ENCODE measurements at regions not wholly inside any gene's neighbourhood (a gene's known extent, or its start where the extent isn't known, plus 50 kb on each side); places are given as distances from the start of the nearest gene placed in this dataset.
"Not testable (repeated sequence)": the region's sequence is repeated elsewhere in the genome, so short reads cannot be mapped to it uniquely, and the experiment has no call there.

GRCh38 chr1:185434721-185435120 lies 117.7 kb upstream of the IVNS1ABP start:
- Histone ChIP-seq H3K27ac (ENCODE audit: low read depth, low read length) (no peak overlapping the region), H3K9me3 (ENCODE audit: insufficient read depth, low read length) (no peaks in the 10 kb centered on the region), H4K20me1 (ENCODE audit: low read depth, low read length) (no peaks in the 10 kb centered on the region), H3F3A (ENCODE audit: insufficient read depth) (no peaks in the 10 kb centered on the region), H3K4me2 (ENCODE audit: low read depth, low read length, poor library complexity, severe bottlenecking) (no peak overlapping the region), H2AFZ (ENCODE audit: low read depth, low read length, severe bottlenecking) (no peak overlapping the region), H3K4me3 (ENCODE audit: insufficient read depth, low read length, poor library complexity, severe bottlenecking) (no peak overlapping the region), H3K9ac (ENCODE audit: low read length) (no peak overlapping the region), H3K9me2 (replicated peaks; ENCODE audit: insufficient read depth, low read length) (no peaks in the 10 kb centered on the region), H3K36me3 (ENCODE audit: low read length) (no peaks in the 10 kb centered on the region), H3K79me2 (ENCODE audit: insufficient read depth, low read length) (no peaks in the 10 kb centered on the region), H3K27me3 (ENCODE audit: low read length) (no peaks in the 10 kb centered on the region)
- TF ChIP-seq EZH2phosphoT487 (conservative IDR thresholded peaks at IDR 0.05; ENCODE audit: low read length) = no peak

- Histone ChIP-seq H3K4me3 (ENCODE audit: insufficient read depth, low read length, poor library complexity, severe bottlenecking) (no peak overlapping the region), H4K20me1 (ENCODE audit: low read depth, low read length) (no peaks in the 10 kb centered on the region)
- TF ChIP-seq CTCF (IDR thresholded peaks at IDR 0.05; ENCODE audit: insufficient read depth, low read length, poor library complexity, severe bottlenecking) (no peak), EZH2phosphoT487 (conservative IDR thresholded peaks at IDR 0.05; ENCODE audit: low read length) (no peak)
Measured at GRCh38 chr1:185433667-185434066, 116.6 kb upstream of the IVNS1ABP start.

GRCh38 chr1:185432948-185433347 lies 115.9 kb upstream of the IVNS1ABP start:
- Histone ChIP-seq H3K9me2 (replicated peaks; ENCODE audit: insufficient read depth, low read length) (no peaks in the 10 kb centered on the region), H3K4me3 (ENCODE audit: insufficient read depth, low read length, poor library complexity, severe bottlenecking) (no peak overlapping the region), H3K9me3 (ENCODE audit: insufficient read depth, low read length) (no peaks in the 10 kb centered on the region), H3K4me2 (ENCODE audit: low read depth, low read length, poor library complexity, severe bottlenecking) (no peak overlapping the region), H3K27me3 (ENCODE audit: low read length) (no peaks in the 10 kb centered on the region), H3F3A (ENCODE audit: insufficient read depth) (no peaks in the 10 kb centered on the region), H4K20me1 (ENCODE audit: low read depth, low read length) (no peaks in the 10 kb centered on the region), H3K9ac (ENCODE audit: low read length) (no peak overlapping the region), H3K36me3 (ENCODE audit: low read length) (no peaks in the 10 kb centered on the region), H3K27ac (ENCODE audit: low read depth, low read length) (no peak overlapping the region), H2AFZ (ENCODE audit: low read depth, low read length, severe bottlenecking) (no peak overlapping the region), H3K79me2 (ENCODE audit: insufficient read depth, low read length) (no peaks in the 10 kb centered on the region)
- TF ChIP-seq EZH2phosphoT487 (conservative IDR thresholded peaks at IDR 0.05; ENCODE audit: low read length) (no peak), CTCF (IDR thresholded peaks at IDR 0.05; ENCODE audit: insufficient read depth, low read length, poor library complexity, severe bottlenecking) (no peak)

More at GRCh38 chr1:185433667-185434066, 116.6 kb upstream of the IVNS1ABP start:
- no peaks in the 10 kb centered on the region for H3F3A ChIP-seq (ENCODE audit: insufficient read depth)
- H3K27me3 ChIP-seq (ENCODE audit: low read length) = no peaks in the 10 kb centered on the region
- no peaks in the 10 kb centered on the region for H3K36me3 ChIP-seq (ENCODE audit: low read length)
- H3K4me2 ChIP-seq (ENCODE audit: low read depth, low read length, poor library complexity, severe bottlenecking) = no peak overlapping the region
- H3K9me3 ChIP-seq (ENCODE audit: insufficient read depth, low read length) = no peaks in the 10 kb centered on the region
- no peak overlapping the region for H3K9ac ChIP-seq (ENCODE audit: low read length)
- no peak overlapping the region for H3K27ac ChIP-seq (ENCODE audit: low read depth, low read length)
- H2AFZ ChIP-seq (ENCODE audit: low read depth, low read length, severe bottlenecking) = no peak overlapping the region
- no peaks in the 10 kb centered on the region for H3K9me2 ChIP-seq (replicated peaks; ENCODE audit: insufficient read depth, low read length)
- no peaks in the 10 kb centered on the region for H3K79me2 ChIP-seq (ENCODE audit: insufficient read depth, low read length)

GRCh38 chr1:185431612-185432011 lies 114.6 kb upstream of the IVNS1ABP start:
- Histone ChIP-seq H3K9me3 (ENCODE audit: insufficient read depth, low read length) (no peaks in the 10 kb centered on the region), H3K27me3 (ENCODE audit: low read length) (no peaks in the 10 kb centered on the region), H4K20me1 (ENCODE audit: low read depth, low read length) (no peaks in the 10 kb centered on the region), H3F3A (ENCODE audit: insufficient read depth) (no peaks in the 10 kb centered on the region), H3K27ac (ENCODE audit: low read depth, low read length) (no peak overlapping the region), H3K36me3 (ENCODE audit: low read length) (no peaks in the 10 kb centered on the region), H3K9me2 (replicated peaks; ENCODE audit: insufficient read depth, low read length) (no peaks in the 10 kb centered on the region), H3K79me2 (ENCODE audit: insufficient read depth, low read length) (no peaks in the 10 kb centered on the region), H2AFZ (ENCODE audit: low read depth, low read length, severe bottlenecking) (no peak overlapping the region), H3K9ac (ENCODE audit: low read length) (no peak overlapping the region), H3K4me2 (ENCODE audit: low read depth, low read length, poor library complexity, severe bottlenecking) (no peak overlapping the region), H3K4me3 (ENCODE audit: insufficient read depth, low read length, poor library complexity, severe bottlenecking) (no peak overlapping the region)
- no peak for TF ChIP-seq CTCF (IDR thresholded peaks at IDR 0.05; ENCODE audit: insufficient read depth, low read length, poor library complexity, severe bottlenecking)
- TF ChIP-seq EZH2phosphoT487 (conservative IDR thresholded peaks at IDR 0.05; ENCODE audit: low read length) = no peak

- not testable (repeated sequence) for H3F3A ChIP-seq (ENCODE audit: insufficient read depth); H3K9me3 ChIP-seq (ENCODE audit: insufficient read depth, low read length); H3K9ac ChIP-seq (ENCODE audit: low read length); H3K36me3 ChIP-seq (ENCODE audit: low read length); H3K4me2 ChIP-seq (ENCODE audit: low read depth, low read length, poor library complexity, severe bottlenecking); H3K79me2 ChIP-seq (ENCODE audit: insufficient read depth, low read length); H3K4me3 ChIP-seq (ENCODE audit: insufficient read depth, low read length, poor library complexity, severe bottlenecking); H3K27me3 ChIP-seq (ENCODE audit: low read length); H3K9me2 ChIP-seq (replicated peaks; ENCODE audit: insufficient read depth, low read length); H4K20me1 ChIP-seq (ENCODE audit: low read depth, low read length); H3K27ac ChIP-seq (ENCODE audit: low read depth, low read length); H2AFZ ChIP-seq (ENCODE audit: low read depth, low read length, severe bottlenecking)
Measured at GRCh38 chr1:185429668-185430067, 112.6 kb upstream of the IVNS1ABP start.

Data from SU-DHL-6 (cell line).